Right ventricle myocardium inferior (tissue), 1 donor: ENCODE measurements at regions not wholly inside any gene's neighbourhood (a gene's known extent, or its start where the extent isn't known, plus 50 kb on each side); places are given as distances from the start of the nearest gene placed in this dataset.

Experiments used
- ATAC-seq: fragments of 200-7000 bp; cut with Tn5 transposase; one replicate; pipeline ENCODE4 v1.9.1; 2020; ENCODE audit warnings: mild to moderate bottlenecking, moderate library complexity
- DNase-seq: peaks from one replicate; pipeline ENCODE4 v3.0.0; 2021; ENCODE audit errors: missing footprints
- intact Hi-C: fragments of 100-400 bp; cut with DNase I; formaldehyde crosslinking; loops from one replicate; pipeline ENCODE4 v1.11.0; 2022
- donor health status: DM: no; HTN: yes; CAD: no; lungs with severe emphysema.

DNA sequence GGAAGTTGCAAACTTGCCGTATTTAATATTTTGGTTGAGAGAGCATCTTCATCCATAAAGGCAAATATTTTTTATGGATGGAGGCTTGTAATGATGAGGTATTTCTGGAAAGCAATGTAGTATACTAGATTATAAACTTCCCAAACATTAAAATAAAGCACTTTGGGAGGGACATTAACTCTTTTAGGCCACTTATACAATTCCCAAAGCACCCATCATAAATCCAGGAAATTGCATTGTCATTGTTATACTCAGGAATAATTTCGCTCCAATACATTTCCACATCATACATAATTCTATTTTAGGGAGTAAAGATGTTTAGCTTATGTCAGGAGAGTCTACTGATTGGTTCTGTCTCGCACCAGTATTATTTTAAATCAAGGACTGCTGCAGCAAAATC, 212.7 kb upstream of the MKI67 start:
- intact Hi-C loops, result no loop called here
- no peak for ATAC-seq
- DNase-seq, result no peak

DNA sequence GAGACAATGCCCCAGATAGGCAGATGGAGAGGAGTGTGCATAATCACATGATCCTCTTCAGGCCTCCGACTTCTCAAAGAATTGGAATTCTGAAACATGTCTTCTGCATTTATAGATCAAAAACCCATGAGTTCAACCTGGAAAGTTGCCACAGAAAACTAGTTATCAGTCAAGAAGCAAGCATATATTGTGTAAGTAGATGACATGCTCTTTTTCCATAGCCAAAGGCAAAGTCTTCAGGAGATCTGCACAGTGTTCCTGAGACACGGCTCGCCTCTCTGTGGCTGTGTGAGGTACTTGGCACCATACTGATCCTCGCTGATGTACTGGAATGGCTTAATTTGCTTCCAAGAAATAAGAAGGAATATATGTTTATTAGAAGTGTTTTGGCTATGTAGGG, 213.5 kb upstream of the MKI67 start:
- intact Hi-C loops, result no loop called here
- DNase-seq (no peak), ATAC-seq (no peak)

- no peak for DNase-seq
- intact Hi-C loops, result no loop called here
- no peak for ATAC-seq
Measured at GRCh38 chr10:128345353-128345752, 219.1 kb upstream of the MKI67 start.

DNA sequence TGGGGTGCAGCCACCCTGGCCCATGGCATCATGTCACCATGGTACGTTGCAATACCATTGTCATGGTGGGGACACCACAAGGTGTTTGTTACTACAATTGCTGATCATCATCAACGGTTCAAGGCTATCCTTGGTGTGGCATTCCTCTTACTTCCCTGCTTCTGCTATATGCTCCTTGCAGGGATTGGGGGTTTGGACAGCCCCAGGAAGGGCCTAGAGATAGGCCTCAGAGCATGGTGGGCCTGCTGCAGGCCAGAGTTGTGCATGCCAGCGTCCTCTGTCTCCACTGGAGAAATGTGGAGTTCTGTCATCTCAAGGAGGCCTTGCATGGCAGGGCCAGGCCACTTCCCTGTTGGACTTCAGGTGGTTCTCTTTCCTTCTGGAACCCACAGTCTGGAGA, 234.6 kb upstream of the MKI67 start:
- ATAC-seq, result no peak
- intact Hi-C loops, result no loop called here

GRCh38 chr10:128361487-128361886, 235.3 kb upstream of the MKI67 start:
- ATAC-seq (no peak), DNase-seq (no peak)
- intact Hi-C loops, result no loop called here

More for the DNA sequence above, 234.6 kb upstream of the MKI67 start:
- no peak for DNase-seq

DNA sequence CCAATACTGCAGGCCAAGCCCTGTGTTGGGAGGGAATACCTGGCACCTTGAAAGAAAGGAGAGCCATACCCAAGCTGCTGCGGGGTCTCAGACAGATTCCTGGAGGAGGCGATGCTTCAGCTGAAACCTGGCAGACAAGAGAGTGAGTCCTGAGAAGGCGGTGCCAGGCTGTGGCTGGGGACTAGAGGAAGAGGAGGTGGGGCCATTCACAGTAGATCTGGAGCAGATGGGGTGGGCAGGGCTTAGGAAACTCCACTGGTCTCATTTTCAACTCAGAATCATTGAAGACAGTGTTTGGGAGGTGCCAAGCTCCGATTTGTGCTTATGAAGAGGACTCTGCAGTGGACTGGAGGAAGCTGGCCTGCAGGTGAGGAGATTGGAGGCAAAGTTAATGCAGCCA, 236.3 kb upstream of the MKI67 start:
- DNase-seq (no peak), ATAC-seq (no peak)
- intact Hi-C loops, result no loop called here

- no peak for ATAC-seq
- no peak for DNase-seq
- intact Hi-C loops, result no loop called here
Measured at GRCh38 chr10:128364631-128365030, 238.4 kb upstream of the MKI67 start.

- ATAC-seq (no peak), DNase-seq (no peak)
- intact Hi-C loops, result no loop called here
Measured at GRCh38 chr10:128365156-128365725, 239.0 kb upstream of the MKI67 start.

- ATAC-seq, result no peak
- no peak for DNase-seq
- intact Hi-C loops, result no loop called here
Measured at GRCh38 chr10:128367807-128368206, 241.6 kb upstream of the MKI67 start.

GRCh38 chr10:128369101-128369650, 243.0 kb upstream of the MKI67 start:
- ATAC-seq (no peak), DNase-seq (no peak)
- intact Hi-C loops, result no loop called here

DNA sequence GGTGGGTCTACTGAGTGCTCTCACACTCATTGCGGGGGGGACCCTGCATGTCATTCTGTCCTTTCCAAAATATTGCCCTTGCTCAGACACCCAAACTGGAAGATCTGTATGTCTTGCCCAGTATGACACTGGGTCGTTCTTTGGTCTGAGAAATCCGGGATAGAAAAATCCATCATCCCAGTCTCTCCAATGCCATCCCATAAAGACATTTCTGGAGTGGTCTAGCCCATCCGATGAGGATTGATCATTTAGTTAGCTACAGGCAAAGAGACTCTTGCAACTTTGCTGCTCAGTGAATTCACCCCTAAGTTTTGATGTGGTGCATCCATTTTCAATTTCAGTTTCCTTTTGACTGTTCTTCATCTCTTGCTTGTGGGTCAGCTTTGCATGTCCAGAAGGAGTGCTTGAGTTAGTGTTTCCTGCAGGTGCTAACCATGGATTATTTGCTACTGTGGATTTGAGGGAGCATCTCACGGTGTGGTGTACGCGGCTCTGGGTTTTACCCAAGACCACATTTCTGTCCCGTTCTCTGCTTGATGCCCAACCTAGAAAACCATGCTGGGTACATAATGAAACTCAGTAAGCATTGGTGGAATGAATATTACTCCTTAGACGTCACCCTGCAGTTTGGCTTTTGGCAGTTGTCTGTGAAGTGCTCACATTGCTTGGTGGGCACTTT, 247.0 kb upstream of the MKI67 start:
- DNase-seq (no peak), ATAC-seq (no peak)
- intact Hi-C loops, result no loop called here

- intact Hi-C loops, result no loop called here
- ATAC-seq (no peak), DNase-seq (no peak)
Measured at GRCh38 chr10:128373831-128374230, 247.6 kb upstream of the MKI67 start.

DNA sequence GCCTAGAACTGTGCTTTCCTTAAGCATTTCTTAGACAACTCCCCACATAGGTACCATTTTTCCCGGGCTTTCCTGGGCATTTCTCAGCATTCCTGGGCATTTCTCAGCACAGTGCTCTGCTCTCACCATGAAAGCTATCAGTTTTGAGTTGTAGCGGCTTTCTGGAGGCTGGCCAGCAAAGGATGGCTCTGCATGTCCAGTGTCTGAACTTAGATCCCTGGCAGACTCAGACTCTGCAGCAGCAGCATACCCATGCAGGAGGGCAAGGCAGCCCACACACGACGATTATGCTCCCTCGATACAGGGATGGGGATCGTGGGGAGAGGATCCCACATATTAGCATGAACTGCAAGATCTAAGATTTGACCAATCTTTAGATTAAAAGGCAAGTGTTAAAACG, 248.9 kb upstream of the MKI67 start:
- ATAC-seq (no peak), DNase-seq (no peak)
- intact Hi-C loops, result no loop called here

DNA sequence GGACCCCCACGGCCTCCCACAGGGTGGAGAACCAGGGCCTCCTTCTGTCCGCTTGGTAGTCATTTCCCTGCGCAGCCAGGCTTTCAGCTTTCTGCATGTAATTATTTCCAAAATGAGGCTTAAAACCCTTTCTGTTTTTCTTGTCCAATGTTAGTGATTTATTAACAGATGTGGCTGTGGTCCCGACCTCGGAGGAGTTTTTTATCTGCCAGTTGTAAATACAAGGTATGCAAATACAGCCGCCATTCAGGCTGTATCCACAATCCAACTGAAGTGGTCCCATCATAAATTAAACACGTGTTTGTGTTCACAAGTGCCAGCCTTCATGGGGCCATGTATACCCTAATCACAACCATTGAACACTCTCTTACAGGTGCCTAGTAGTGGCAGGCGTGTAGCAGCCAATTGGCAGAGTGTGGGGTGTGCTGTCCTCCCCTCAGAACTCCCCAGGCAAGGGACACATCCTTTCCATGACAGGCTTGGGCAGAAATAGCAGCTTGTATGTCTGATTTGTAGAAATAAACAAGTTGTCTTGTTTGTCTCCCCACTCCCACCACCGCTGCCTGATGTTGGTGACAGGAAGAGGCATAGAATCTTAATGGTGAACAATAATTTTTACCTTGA, 251.3 kb upstream of the MKI67 start:
- ATAC-seq, result no peak
- intact Hi-C loops, result no loop called here
- no peak for DNase-seq

DNA sequence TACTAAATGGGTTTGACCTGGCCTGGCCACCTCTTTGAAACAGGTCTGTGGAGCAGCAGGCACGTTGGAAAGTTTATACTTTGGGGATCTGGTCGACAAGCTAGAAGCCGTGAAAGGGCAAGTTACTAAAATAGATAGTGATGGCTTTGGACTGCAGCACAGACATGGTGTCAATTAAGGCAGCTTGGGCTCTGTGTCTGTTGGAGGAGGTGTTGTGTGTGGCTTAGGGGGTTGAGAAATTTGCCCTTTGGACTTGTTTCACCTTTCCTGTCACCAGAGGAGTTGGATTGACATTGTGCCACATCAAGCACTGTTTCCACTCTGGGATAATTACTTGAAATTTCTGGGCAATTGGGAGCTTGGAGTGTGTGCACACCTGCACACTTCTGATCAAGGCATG, 251.8 kb upstream of the MKI67 start:
- intact Hi-C loops, result no loop called here
- DNase-seq (no peak), ATAC-seq (peak; percentile 23)

DNA sequence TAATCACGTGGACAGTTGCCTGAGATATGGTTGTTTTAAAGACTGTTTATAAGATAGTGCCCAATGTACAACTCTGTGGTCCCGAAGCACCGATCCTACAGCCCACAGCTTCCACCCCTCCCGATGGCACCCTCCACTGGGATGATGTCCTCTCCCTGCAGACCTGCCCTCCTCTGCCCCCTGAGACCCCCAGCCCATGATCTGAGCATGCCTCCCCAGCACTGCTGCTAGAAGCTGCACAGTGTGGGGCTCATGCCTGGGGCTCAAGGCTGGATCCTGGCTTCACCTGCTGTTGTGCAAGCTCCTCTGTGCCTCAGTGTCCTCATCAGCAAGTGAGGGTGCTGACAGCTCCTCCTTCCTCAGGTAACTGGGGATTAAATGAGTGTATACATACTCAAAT, 254.7 kb upstream of the MKI67 start:
- ATAC-seq, result no peak
- DNase-seq, result no peak
- intact Hi-C loops, result no loop called here

DNA sequence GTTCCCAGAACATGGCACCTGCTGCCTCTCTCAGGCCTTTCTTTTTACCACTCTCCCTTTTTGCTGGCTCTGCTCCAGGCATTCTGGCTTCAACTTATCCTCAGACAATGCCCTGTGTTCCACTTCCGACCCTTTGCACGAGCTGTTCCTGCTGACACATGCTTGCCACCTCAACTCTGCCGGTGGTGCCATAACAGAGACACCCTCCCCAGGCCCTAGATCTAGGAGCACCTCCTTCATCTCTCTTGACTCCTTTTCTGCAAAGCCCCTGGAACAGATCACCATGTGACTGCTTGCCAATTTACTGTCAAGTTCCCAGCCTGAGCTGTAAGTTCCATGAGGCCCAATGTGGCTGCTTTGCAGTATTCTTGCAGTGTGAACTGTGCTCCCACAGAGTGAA, 256.0 kb upstream of the MKI67 start:
- intact Hi-C loops, result no loop called here
- ATAC-seq (no peak), DNase-seq (no peak)

GRCh38 chr10:128384831-128385230, 258.6 kb upstream of the MKI67 start:
- no peak for ATAC-seq
- DNase-seq, result no peak
- intact Hi-C loops, result no loop called here

DNA sequence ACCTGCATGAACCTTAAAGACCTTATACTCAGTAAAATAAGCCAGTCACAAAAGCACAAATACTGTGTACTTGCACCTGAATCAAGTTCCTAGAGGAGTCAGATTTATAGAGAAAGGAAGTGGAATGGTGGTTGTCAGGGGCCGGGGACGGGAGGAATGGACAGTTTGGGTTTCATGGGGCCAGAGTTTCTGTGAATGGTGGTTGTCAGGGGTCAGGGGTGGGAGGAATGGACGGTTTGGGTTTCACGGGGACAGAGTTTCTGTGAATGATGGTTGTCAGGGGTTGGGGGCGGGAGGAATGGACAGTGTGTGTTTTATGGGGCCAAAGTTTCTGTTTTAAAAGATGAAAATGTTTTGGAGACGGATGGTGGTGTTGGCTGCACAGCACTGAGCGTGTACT, 260.0 kb upstream of the MKI67 start:
- intact Hi-C loops, result no loop called here
- no peak for ATAC-seq
- no peak for DNase-seq

DNA sequence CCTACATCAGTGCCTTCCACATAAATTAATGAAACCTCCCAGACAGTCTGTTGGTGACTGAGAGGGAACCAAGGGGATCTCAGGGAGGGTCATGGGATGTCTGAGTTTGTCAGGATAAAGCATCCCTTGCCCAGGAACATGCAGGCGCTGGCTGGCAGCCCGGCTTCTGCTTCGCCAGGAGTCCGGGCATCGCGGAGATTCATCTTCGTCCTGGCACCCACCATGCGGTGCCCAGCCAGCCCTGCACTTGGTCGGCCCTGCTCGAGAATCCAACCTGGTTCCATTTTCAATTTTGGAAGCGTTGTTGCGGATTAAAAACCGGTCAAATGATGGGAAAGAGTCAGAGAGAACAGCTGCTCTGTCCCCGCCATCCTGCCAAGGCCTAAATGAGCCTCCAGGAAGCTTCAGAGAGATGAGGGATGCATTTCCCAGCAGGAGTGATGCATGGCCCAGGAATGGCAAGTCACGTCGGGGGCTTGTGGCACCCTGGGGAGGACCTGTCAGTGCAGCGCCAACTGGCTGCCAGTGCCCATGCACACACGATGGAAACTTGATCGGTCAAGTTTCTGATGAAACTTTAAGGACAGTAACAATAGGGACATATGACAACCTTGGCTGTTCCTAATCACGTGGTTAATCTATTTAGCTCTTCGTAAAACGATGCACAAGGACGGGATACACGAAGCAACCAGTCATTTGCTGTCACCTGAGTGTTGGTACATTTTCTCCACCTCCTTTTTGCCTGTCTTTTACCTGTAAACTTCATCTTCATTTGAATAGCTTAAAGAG, 260.8 kb upstream of the MKI67 start:
- no peak for DNase-seq
- intact Hi-C loops, result no loop called here
- ATAC-seq, result no peak
